GM12891 (cell line): ENCODE measurements at regions not wholly inside any gene's neighbourhood (a gene's known extent, or its start where the extent isn't known, plus 50 kb on each side); places are given as distances from the start of the nearest gene placed in this dataset.

Experiments
- POLR2A ChIP-seq: IDR thresholded peaks from 2 replicates; pipeline ENCODE4 v1.6.1; 2011; ENCODE audit warnings: low read depth, low read length, control low read depth
- POLR2AphosphoS5 ChIP-seq: IDR thresholded peaks from 2 replicates; pipeline ENCODE4 v1.6.1; 2011; ENCODE audit warnings: low read depth, low read length, control low read depth

- TF ChIP-seq POLR2AphosphoS5 (no peak), POLR2A (no peak)
Observed at GRCh38 chr2:136324966-136325365, 207.0 kb upstream of the CXCR4 start.
